BE2C (cell line): ENCODE measurements at regions not wholly inside any gene's neighbourhood (a gene's known extent, or its start where the extent isn't known, plus 50 kb on each side); places are given as distances from the start of the nearest gene placed in this dataset.

Experiments used
- DNase-seq: peaks from one replicate; pipeline ENCODE4 v3.0.0-alpha.2; 2020
- H3K27me3 ChIP-seq: fragments of 250-450 bp; sonication (Bioruptor Pico); 2 replicates; pipeline ENCODE4 v1.5.1; 2020; ENCODE audit warnings: mild to moderate bottlenecking
- H3K36me3 ChIP-seq: fragments of 250-450 bp; sonication (Bioruptor Pico); 2 replicates; pipeline ENCODE4 v1.5.1; 2020; ENCODE audit warnings: mild to moderate bottlenecking
- H3K4me1 ChIP-seq: fragments of 250-450 bp; sonication (Bioruptor Pico); 2 replicates; pipeline ENCODE4 v1.5.1; 2020
- H3K4me3 ChIP-seq: 2 replicates; pipeline ENCODE4 v1.5.1; 2011; ENCODE audit warnings: low read depth, low read length
- H3K9me3 ChIP-seq: fragments of 250-450 bp; sonication (Bioruptor Pico); 2 replicates; pipeline ENCODE4 v1.5.1; 2020
- TF ChIP-seq, protein P1 (sequence below): IDR thresholded peaks from 2 replicates; pipeline ENCODE4 v1.5.1; 2012; ENCODE audit warnings: mild to moderate bottlenecking, low read depth, low read length

DNA sequence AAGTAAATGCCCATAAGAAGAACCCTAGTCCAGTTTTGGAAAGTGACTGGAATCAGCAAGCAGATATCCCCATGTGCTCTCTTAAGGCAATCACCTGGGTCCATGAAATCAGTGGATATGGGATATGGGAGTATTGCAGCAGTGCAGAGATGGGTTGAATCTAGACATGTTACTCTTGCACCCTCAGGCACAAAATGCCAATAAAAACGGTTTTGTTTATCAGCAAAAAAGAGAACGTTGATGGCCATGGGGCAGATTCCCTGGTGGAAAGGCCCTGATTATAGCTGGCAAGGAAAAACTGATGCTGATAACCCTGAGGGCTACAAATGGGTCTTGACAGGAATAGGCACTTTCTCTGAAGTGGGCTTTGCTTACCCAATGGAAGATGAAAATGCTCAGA lies 380.2 kb upstream of the SEMA6D start:
- DNase-seq: no peak
- TF ChIP-seq, protein P1, sequence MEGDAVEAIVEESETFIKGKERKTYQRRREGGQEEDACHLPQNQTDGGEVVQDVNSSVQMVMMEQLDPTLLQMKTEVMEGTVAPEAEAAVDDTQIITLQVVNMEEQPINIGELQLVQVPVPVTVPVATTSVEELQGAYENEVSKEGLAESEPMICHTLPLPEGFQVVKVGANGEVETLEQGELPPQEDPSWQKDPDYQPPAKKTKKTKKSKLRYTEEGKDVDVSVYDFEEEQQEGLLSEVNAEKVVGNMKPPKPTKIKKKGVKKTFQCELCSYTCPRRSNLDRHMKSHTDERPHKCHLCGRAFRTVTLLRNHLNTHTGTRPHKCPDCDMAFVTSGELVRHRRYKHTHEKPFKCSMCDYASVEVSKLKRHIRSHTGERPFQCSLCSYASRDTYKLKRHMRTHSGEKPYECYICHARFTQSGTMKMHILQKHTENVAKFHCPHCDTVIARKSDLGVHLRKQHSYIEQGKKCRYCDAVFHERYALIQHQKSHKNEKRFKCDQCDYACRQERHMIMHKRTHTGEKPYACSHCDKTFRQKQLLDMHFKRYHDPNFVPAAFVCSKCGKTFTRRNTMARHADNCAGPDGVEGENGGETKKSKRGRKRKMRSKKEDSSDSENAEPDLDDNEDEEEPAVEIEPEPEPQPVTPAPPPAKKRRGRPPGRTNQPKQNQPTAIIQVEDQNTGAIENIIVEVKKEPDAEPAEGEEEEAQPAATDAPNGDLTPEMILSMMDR: no peak
- H3K9me3 ChIP-seq: no peaks in the 10 kb centered on the region
- no peaks in the 10 kb centered on the region for H3K27me3 ChIP-seq
- no peak overlapping the region for H3K4me3 ChIP-seq
- no peaks in the 10 kb centered on the region for H3K4me1 ChIP-seq
- no peaks in the 10 kb centered on the region for H3K36me3 ChIP-seq

DNA sequence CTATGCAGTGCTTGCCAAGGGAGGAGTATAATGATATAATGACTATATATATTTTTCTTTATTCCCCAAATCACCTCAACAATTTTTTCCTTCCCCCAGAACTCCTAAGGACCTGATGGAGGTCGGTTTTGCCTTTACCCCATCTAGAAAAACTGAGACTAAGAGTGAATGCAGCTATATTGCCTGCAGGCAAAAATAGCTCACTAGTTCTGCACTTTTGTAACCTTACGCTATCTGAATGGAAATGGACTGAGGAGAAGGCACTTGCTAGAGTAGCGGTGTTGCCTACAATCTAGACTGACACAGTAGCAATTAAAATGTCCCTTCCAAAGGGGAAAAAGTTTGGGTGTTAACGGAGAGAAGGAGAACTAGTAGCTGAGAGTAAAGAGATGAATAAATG lies 379.5 kb upstream of the SEMA6D start:
- no peak for DNase-seq
- no peaks in the 10 kb centered on the region for H3K9me3 ChIP-seq
- TF ChIP-seq, protein P1: no peak

DNA sequence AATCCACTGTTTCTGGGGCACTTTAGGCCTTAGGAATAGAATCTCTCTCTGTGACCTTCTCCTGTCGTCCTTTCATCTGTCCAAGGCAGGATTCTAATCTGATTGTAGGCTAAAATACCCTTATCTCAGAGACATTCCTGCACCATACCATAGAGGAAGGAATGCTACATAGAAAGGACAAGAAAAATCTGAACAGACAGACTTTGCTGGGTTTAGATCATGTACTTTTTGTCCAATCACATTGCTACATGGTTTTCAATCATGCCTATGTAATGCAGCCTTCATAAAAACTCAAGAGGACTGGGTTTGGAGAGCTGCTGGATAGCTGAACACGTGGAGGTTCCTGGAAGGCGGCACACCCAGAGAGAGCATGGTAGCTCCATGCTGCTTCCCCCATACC lies 378.5 kb upstream of the SEMA6D start:
- TF ChIP-seq, protein P1: no peak
- DNase-seq: no peak
- no peaks in the 10 kb centered on the region for H3K4me1 ChIP-seq
- H3K4me3 ChIP-seq: no peak overlapping the region
- H3K36me3 ChIP-seq: no peaks in the 10 kb centered on the region
- H3K9me3 ChIP-seq: no peaks in the 10 kb centered on the region
- H3K27me3 ChIP-seq: no peaks in the 10 kb centered on the region

More for the DNA sequence above, 379.5 kb upstream of the SEMA6D start:
- no peaks in the 10 kb centered on the region for H3K4me1 ChIP-seq
- no peak overlapping the region for H3K4me3 ChIP-seq
- H3K36me3 ChIP-seq: no peaks in the 10 kb centered on the region
- no peaks in the 10 kb centered on the region for H3K27me3 ChIP-seq

DNA sequence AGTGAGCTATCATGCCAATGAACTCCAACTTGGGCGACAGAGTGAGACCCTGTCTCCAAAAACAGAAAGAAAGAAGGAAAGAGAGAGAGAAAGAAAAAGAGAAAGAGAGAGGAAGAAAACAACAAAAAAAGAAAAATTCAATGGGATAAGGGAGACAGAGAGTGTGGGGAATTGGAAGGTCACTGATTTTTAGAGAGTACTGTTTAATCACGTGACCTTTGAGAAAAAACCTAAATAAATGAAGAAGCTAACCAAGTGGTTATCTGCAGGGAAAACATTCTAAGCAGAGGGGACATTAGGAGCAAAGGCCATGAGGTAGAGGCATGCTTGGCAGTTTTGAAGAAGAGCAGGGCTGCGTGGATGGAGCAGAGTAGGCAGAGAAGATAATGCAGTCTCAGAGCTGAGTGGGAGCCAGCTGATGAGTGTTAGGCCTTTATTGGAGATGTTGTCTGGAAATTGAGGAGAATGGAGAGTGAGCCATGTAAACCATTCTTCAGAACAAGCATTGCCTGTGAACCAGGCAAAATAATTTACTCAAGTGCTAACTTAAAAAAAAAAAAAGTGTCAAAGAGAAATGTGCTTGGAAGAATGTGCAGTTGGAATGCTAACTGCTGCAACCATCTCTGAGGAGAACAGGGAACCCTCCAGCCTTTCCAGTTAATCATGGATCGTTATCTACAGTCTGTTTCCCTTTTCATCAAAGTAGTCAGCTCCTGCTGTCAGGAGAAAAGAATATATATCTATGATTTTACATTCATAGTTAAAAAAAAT lies 377.3 kb upstream of the SEMA6D start:
- no peak for DNase-seq
- no peaks in the 10 kb centered on the region for H3K9me3 ChIP-seq
- no peak overlapping the region for H3K4me3 ChIP-seq
- no peaks in the 10 kb centered on the region for H3K36me3 ChIP-seq
- no peaks in the 10 kb centered on the region for H3K27me3 ChIP-seq
- TF ChIP-seq, protein P1: no peak
- H3K4me1 ChIP-seq: no peaks in the 10 kb centered on the region

DNA sequence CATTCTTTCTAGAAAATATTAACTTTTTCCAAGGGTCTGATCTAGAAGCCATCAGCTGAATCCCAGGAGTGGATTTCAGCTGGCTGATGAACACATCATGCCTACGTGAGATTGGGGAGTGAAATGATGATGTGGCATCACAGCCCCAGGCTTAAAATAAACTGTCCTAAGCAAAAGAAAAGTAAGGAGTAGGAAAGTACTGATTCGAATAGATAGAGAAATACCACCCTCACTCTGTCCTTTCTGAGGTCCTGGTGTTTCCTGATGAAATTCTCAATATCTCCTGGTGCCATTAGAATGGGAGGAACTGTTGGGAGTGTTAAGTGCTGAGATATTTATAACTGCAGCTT lies 376.8 kb upstream of the SEMA6D start:
- Histone ChIP-seq H3K9me3 (no peaks in the 10 kb centered on the region), H3K27me3 (no peaks in the 10 kb centered on the region), H3K4me1 (no peaks in the 10 kb centered on the region), H3K36me3 (no peaks in the 10 kb centered on the region), H3K4me3 (no peak overlapping the region)
- TF ChIP-seq, protein P1: no peak
- no peak for DNase-seq

DNA sequence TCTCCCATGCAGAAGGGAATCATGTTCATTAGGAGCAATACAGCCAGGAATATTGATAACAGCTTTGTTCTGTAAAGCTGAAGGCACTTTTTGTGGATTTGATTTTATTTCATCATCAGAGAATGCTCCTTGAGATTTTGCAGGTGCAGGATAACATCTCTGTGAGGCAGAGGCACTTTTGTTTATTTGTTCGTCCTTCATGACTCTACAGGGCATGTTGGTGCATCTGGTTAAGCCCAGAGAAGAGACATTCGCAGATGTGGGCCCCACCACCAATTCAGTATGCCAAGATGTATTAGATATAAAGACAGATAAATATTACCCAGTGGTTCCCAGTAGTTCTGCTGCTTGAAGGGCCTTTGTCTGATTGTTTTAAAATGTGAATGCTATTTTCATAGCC lies 368.1 kb upstream of the SEMA6D start:
- no peaks in the 10 kb centered on the region for H3K36me3 ChIP-seq
- no peaks in the 10 kb centered on the region for H3K9me3 ChIP-seq
- TF ChIP-seq, protein P1: no peak
- no peaks in the 10 kb centered on the region for H3K27me3 ChIP-seq
- no peak for DNase-seq
- H3K4me3 ChIP-seq: no peak overlapping the region
- H3K4me1 ChIP-seq: no peaks in the 10 kb centered on the region; the same call in 1 of the 2 replicates
